ENCODE measurements at regions not wholly inside any gene's neighbourhood (a gene's known extent, or its start where the extent isn't known, plus 50 kb on each side); places are given as distances from the start of the nearest gene placed in this dataset.

GRCh38 chr3:152756807-152757206, 78.1 kb upstream of the P2RY1 start:
- no peaks in the 10 kb centered on the region for H3K4me1 ChIP-seq (ENCODE audit: insufficient read depth, low read length)
- intact Hi-C loops (cut with DNase I, micrococcal nuclease) = no loop called here
- no peaks in the 10 kb centered on the region for H3K9me3 Mint-ChIP-seq
- no peak overlapping the region for H3K4me3 ChIP-seq (ENCODE audit: low read length)
- H3K27me3 ChIP-seq (ENCODE audit: control insufficient read depth in 1 of 2, insufficient read depth in 2 of 2, low read length in 2 of 2) = no peaks in the 10 kb centered on the region
- DNase-seq (no peak), ATAC-seq (ENCODE audit: poor library complexity) (no peak)
- ChIA-PET CTCF (no interaction called here), POLR2A (no interaction called here)
- no peak overlapping the region for H3K27ac ChIP-seq (ENCODE audit: low read depth in 1 of 2, low read length in 2 of 2)
- H3K4me1 Mint-ChIP-seq (ENCODE audit: low read depth) = no peaks in the 10 kb centered on the region
- no peaks in the 10 kb centered on the region for H3K27me3 Mint-ChIP-seq
- H3K4me3 Mint-ChIP-seq = no peak overlapping the region
- TF ChIP-seq CTCF (IDR thresholded peaks at IDR 0.05) = no peak
- H3K36me3 Mint-ChIP-seq (ENCODE audit: low read depth) = no peaks in the 10 kb centered on the region
- H3K36me3 ChIP-seq (ENCODE audit: insufficient read depth, low read length) = no peaks in the 10 kb centered on the region
- H3K27ac Mint-ChIP-seq = no peak overlapping the region
- H3K9me3 ChIP-seq (ENCODE audit: control insufficient read depth in 1 of 2, insufficient read depth in 1 of 2, low read length in 2 of 2) = no peaks in the 10 kb centered on the region

GRCh38 chr3:152760024-152760563, 74.8 kb upstream of the P2RY1 start:
- Mint-ChIP-seq H3K36me3 (ENCODE audit: low read depth) (no peaks in the 10 kb centered on the region), H3K27me3 (peaks cover 5% of the 10 kb centered on the region), H3K4me3 (no peak overlapping the region), H3K9me3 (peaks cover 6% of the 10 kb centered on the region), H3K4me1 (ENCODE audit: low read depth) (no peaks in the 10 kb centered on the region), H3K27ac (no peak overlapping the region)
- intact Hi-C loops (cut with DNase I, micrococcal nuclease) = no loop called here
- H3K4me3 ChIP-seq (ENCODE audit: low read length) = no peak overlapping the region
- no peaks in the 10 kb centered on the region for H3K27me3 ChIP-seq (ENCODE audit: control insufficient read depth in 1 of 2, insufficient read depth in 2 of 2, low read length in 2 of 2)
- DNase-seq (no peak), ATAC-seq (ENCODE audit: poor library complexity) (no peak)
- no peak for TF ChIP-seq CTCF (IDR thresholded peaks at IDR 0.05)
- CTCF ChIA-PET = no interaction called here
- no peaks in the 10 kb centered on the region for H3K36me3 ChIP-seq (ENCODE audit: insufficient read depth, low read length)
- no peaks in the 10 kb centered on the region for H3K4me1 ChIP-seq (ENCODE audit: insufficient read depth, low read length)
- H3K9me3 ChIP-seq (ENCODE audit: control insufficient read depth in 1 of 2, insufficient read depth in 1 of 2, low read length in 2 of 2) = peaks cover 0 to 3% of the 10 kb centered on the region in 2 experiments
- POLR2A ChIA-PET = no interaction called here
- no peak overlapping the region for H3K27ac ChIP-seq (ENCODE audit: low read depth in 1 of 2, low read length in 2 of 2)

GRCh38 chr3:152760591-152760990, 74.3 kb upstream of the P2RY1 start:
- peaks cover 0 to 3% of the 10 kb centered on the region in 2 experiments for H3K9me3 ChIP-seq (ENCODE audit: control insufficient read depth in 1 of 2, insufficient read depth in 1 of 2, low read length in 2 of 2)
- no peak overlapping the region for H3K27ac Mint-ChIP-seq
- H3K36me3 Mint-ChIP-seq (ENCODE audit: low read depth) = no peaks in the 10 kb centered on the region
- no peak for TF ChIP-seq CTCF (IDR thresholded peaks at IDR 0.05)
- H3K4me1 Mint-ChIP-seq (ENCODE audit: low read depth) = no peaks in the 10 kb centered on the region
- H3K4me3 ChIP-seq (ENCODE audit: low read length) = no peak overlapping the region
- H3K4me3 Mint-ChIP-seq = no peak overlapping the region
- ATAC-seq (ENCODE audit: poor library complexity) (no peak), DNase-seq (no peak)
- ChIA-PET POLR2A (no interaction called here), CTCF (no interaction called here)
- intact Hi-C loops (cut with DNase I, micrococcal nuclease) = no loop called here
- no peak overlapping the region for H3K27ac ChIP-seq (ENCODE audit: low read depth in 1 of 2, low read length in 2 of 2)
- peaks cover 5% of the 10 kb centered on the region for H3K27me3 Mint-ChIP-seq
- H3K4me1 ChIP-seq (ENCODE audit: insufficient read depth, low read length) = no peaks in the 10 kb centered on the region
- no peaks in the 10 kb centered on the region for H3K27me3 ChIP-seq (ENCODE audit: control insufficient read depth in 1 of 2, insufficient read depth in 2 of 2, low read length in 2 of 2)
- H3K9me3 Mint-ChIP-seq = peaks cover 7% of the 10 kb centered on the region
- H3K36me3 ChIP-seq (ENCODE audit: insufficient read depth, low read length) = no peaks in the 10 kb centered on the region

All from CD4-positive, alpha-beta T cell (primary cell).